ENCODE measurements at regions not wholly inside any gene's neighbourhood (a gene's known extent, or its start where the extent isn't known, plus 50 kb on each side); places are given as distances from the start of the nearest gene placed in this dataset.

DNA sequence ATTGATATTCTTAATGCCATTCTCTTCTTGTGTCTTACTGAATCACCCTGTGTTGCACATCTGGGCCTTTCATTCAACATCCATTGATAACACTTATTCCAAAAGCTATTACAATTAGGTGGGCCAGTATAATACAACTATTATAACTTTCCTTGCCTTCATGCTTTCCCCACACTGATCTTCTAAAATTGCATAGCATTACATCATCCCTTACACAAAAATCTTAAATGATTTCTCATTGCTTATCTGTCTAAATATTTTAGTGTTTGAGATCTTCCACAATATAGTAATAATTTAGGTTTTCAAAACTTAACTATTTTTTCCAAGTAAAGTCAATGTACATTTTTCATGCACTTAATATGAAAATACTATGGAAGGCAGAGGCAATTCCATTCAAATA lies 1634.1 kb downstream of the PLA2G4A start:
- POLR2A ChIA-PET: no interaction called here
- no peak overlapping the region for H3K27ac Mint-ChIP-seq
- H3K9me3 Mint-ChIP-seq: peaks cover 3 to 27% (median 6%) of the 10 kb centered on the region in 5 donors
- H3K27me3 ChIP-seq (ENCODE audit: insufficient read depth, low read length, poor library complexity, severe bottlenecking): no peaks in the 10 kb centered on the region
- no peaks in the 10 kb centered on the region for H3K4me1 Mint-ChIP-seq
- H3K36me3 ChIP-seq (ENCODE audit: insufficient read depth, low read length): no peaks in the 10 kb centered on the region
- H3K36me3 Mint-ChIP-seq: no peaks in the 10 kb centered on the region
- H3K4me1 ChIP-seq (ENCODE audit: insufficient read depth, low read length): no peaks in the 10 kb centered on the region
- H3K27ac ChIP-seq (ENCODE audit: low read depth, low read length): no peak overlapping the region
- H3K4me3 ChIP-seq (ENCODE audit: low read length): no peak overlapping the region
- no peaks in the 10 kb centered on the region for H3K27me3 Mint-ChIP-seq
- no peak overlapping the region for H3K4me3 Mint-ChIP-seq
- DNase-seq: no peak
- no peaks in the 10 kb centered on the region for H3K9me3 ChIP-seq (ENCODE audit: low read length)
- CTCF ChIA-PET: no interaction called here

DNA sequence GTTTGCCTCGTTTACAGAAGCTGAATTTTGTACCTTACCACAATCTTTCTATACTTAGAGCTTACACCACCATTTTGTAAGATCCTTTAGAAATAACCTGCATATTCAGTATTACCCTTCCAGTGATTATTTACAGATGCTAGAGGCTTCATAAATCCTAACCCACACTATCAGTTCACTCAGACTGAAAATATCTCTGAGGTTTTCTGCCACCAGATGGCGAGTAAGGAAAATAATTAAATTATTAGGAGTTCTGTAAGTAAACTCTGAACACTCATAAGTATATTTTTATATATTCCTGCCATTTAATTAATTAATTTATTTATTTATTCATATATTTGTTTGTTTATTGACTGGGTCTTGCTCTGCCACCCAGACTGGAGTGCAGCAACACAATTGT lies 1635.2 kb downstream of the PLA2G4A start:
- H3K36me3 Mint-ChIP-seq: no peaks in the 10 kb centered on the region
- H3K4me3 Mint-ChIP-seq: no peak overlapping the region
- no peak overlapping the region for H3K4me3 ChIP-seq (ENCODE audit: low read length)
- ChIA-PET POLR2A (no interaction called here), CTCF (no interaction called here)
- H3K27ac ChIP-seq (ENCODE audit: low read depth, low read length): no peak overlapping the region
- H3K4me1 ChIP-seq (ENCODE audit: insufficient read depth, low read length): no peaks in the 10 kb centered on the region
- no peak overlapping the region for H3K27ac Mint-ChIP-seq
- no peaks in the 10 kb centered on the region for H3K27me3 Mint-ChIP-seq
- H3K9me3 ChIP-seq (ENCODE audit: low read length): no peaks in the 10 kb centered on the region
- H3K36me3 ChIP-seq (ENCODE audit: insufficient read depth, low read length): no peaks in the 10 kb centered on the region
- no peaks in the 10 kb centered on the region for H3K27me3 ChIP-seq (ENCODE audit: insufficient read depth, low read length, poor library complexity, severe bottlenecking)
- H3K4me1 Mint-ChIP-seq: no peaks in the 10 kb centered on the region
- DNase-seq: no peak
- H3K9me3 Mint-ChIP-seq: peaks cover 2 to 34% (median 5%) of the 10 kb centered on the region in 5 donors

DNA sequence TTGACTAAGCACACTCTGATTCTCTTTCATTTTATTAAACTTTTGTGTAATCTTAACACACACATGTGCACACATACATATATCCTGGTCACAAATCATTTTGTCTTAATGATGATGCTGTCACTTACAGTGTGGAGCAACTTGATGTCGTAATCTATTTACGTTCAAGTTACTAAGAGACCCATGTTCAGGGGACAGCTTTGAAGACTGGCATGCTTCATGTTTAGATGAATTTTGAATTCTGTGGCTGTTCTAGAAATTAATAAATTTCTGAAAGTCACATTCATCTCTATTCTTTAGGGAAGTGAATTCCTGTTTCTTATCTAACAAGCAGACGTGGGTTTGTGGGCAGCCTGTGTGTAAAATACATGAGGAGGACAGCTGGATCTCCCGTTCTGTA lies 1637.8 kb downstream of the PLA2G4A start:
- ChIA-PET CTCF (no interaction called here), POLR2A (no interaction called here)
- Mint-ChIP-seq H3K27me3 (no peaks in the 10 kb centered on the region), H3K9me3 (peaks cover 0 to 28% (median 3%) of the 10 kb centered on the region in 5 donors), H3K27ac (no peak overlapping the region), H3K4me3 (no peak overlapping the region), H3K36me3 (no peaks in the 10 kb centered on the region), H3K4me1 (no peaks in the 10 kb centered on the region)
- H3K27me3 ChIP-seq (ENCODE audit: insufficient read depth, low read length, poor library complexity, severe bottlenecking): no peaks in the 10 kb centered on the region
- no peak overlapping the region for H3K27ac ChIP-seq (ENCODE audit: low read depth, low read length)
- H3K4me1 ChIP-seq (ENCODE audit: insufficient read depth, low read length): no peaks in the 10 kb centered on the region
- no peak overlapping the region for H3K4me3 ChIP-seq (ENCODE audit: low read length)
- H3K9me3 ChIP-seq (ENCODE audit: low read length): no peaks in the 10 kb centered on the region
- no peak for DNase-seq
- no peaks in the 10 kb centered on the region for H3K36me3 ChIP-seq (ENCODE audit: insufficient read depth, low read length)

DNA sequence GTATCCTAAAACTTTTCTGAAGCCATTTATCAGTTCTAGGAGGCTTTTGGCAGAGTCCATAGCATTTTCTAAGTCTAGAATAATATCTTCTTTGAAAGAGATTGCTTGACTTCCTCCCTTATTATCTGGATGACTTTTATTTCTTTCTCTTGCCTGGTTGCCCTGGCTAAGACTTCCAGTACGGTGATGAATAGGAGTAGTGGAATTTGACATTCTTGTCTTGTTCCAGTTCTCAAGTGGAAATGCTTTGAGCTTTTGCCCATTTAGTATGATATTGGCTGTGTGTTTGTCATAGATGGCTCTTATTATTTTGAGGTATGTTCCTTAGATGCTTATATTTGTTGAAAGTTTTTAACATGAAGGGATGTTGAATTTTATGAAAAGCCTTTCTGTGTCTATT lies 1647.9 kb downstream of the PLA2G4A start:
- POLR2A ChIA-PET: no interaction called here
- H3K27me3 Mint-ChIP-seq: no peaks in the 10 kb centered on the region

DNA sequence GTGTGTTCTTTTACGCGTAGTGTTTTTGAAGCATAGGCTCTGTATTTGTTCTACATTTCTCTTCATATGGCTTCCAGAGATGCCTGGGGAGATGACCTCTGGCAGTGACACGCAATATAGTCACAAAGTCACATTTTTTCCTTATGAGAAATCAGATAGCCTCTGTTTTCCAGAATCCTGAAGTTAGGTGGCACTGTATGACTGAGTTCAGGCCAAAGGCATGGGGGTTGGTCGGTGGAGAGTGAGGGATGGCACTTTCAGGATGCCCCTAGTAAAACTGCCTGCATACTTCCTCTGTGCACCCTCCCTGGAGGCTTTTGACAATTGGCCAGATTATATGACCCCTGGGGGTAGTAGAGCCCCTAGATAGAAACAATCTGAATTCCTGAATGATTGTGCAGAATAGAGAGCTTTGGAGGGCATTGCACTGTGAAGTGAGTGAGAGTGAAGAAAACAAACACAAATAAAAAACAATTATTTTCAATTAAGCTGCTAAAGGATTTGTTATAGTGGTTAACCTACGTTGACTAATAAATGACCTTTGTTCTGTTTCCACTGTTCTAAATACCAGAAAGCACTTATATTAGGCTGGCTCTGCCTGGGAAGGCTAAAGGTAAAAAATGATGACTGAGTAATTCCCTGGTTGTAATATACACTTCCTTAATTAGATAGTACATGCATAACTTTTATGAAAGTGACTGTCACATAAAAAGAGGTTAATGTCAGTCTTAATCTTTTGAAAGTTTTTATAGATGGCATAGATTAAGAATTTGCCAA lies 1660.8 kb downstream of the PLA2G4A start:
- ChIA-PET CTCF (no interaction called here), POLR2A (no interaction called here)
- Mint-ChIP-seq H3K27me3 (no peaks in the 10 kb centered on the region), H3K9me3 (peaks cover 0 to 20% (median 6%) of the 10 kb centered on the region in 5 donors), H3K4me1 (no peaks in the 10 kb centered on the region), H3K4me3 (no peak overlapping the region), H3K36me3 (no peaks in the 10 kb centered on the region), H3K27ac (no peak overlapping the region)
- no peaks in the 10 kb centered on the region for H3K9me3 ChIP-seq (ENCODE audit: low read length)
- no peak for DNase-seq
- H3K4me1 ChIP-seq (ENCODE audit: insufficient read depth, low read length): no peaks in the 10 kb centered on the region
- no peaks in the 10 kb centered on the region for H3K36me3 ChIP-seq (ENCODE audit: insufficient read depth, low read length)
- no peak overlapping the region for H3K4me3 ChIP-seq (ENCODE audit: low read length)
- H3K27ac ChIP-seq (ENCODE audit: low read depth, low read length): no peak overlapping the region
- H3K27me3 ChIP-seq (ENCODE audit: insufficient read depth, low read length, poor library complexity, severe bottlenecking): no peaks in the 10 kb centered on the region

More for the DNA sequence above, 1647.9 kb downstream of the PLA2G4A start:
- Histone ChIP-seq H3K36me3 (ENCODE audit: insufficient read depth, low read length) (no peaks in the 10 kb centered on the region), H3K9me3 (ENCODE audit: low read length) (no peaks in the 10 kb centered on the region), H3K4me3 (ENCODE audit: low read length) (no peak overlapping the region), H3K4me1 (ENCODE audit: insufficient read depth, low read length) (no peaks in the 10 kb centered on the region), H3K27ac (ENCODE audit: low read depth, low read length) (no peak overlapping the region), H3K27me3 (ENCODE audit: insufficient read depth, low read length, poor library complexity, severe bottlenecking) (no peaks in the 10 kb centered on the region)
- Mint-ChIP-seq H3K4me1 (no peaks in the 10 kb centered on the region), H3K4me3 (no peak overlapping the region), H3K36me3 (no peaks in the 10 kb centered on the region), H3K9me3 (peaks cover 6 to 43% (median 12%) of the 10 kb centered on the region in 5 donors), H3K27ac (no peak overlapping the region)
- CTCF ChIA-PET: no interaction called here
- DNase-seq: no peak

DNA sequence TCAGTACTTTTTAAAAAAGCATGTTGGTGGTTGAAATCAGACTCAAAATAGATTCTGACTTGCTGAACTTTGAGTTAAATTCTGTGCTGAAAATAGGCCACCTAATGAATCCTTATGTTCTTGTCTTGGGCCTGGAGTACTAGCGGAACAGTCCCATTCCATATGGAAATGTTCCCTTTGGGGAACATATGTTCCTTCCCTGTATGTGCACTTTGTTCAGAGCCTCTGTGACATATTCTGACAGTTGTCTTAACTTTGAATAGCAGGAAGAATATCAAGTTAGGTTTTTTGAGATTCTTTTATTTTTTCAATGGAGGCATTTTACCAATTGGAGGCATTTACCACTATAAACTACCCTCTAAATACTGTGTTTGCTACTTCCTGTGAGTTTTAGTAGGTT lies 1667.8 kb downstream of the PLA2G4A start:
- no peaks in the 10 kb centered on the region for H3K36me3 Mint-ChIP-seq
- ChIA-PET CTCF (no interaction called here), POLR2A (no interaction called here)
- no peak overlapping the region for H3K4me3 Mint-ChIP-seq
- no peak overlapping the region for H3K27ac Mint-ChIP-seq
- no peaks in the 10 kb centered on the region for H3K27me3 Mint-ChIP-seq
- no peaks in the 10 kb centered on the region for H3K4me1 Mint-ChIP-seq
- peaks cover 4 to 38% (median 19%) of the 10 kb centered on the region in 5 donors for H3K9me3 Mint-ChIP-seq
- H3K4me3 ChIP-seq (ENCODE audit: low read length): no peak overlapping the region
- no peaks in the 10 kb centered on the region for H3K36me3 ChIP-seq (ENCODE audit: insufficient read depth, low read length)
- no peak for DNase-seq
- no peaks in the 10 kb centered on the region for H3K9me3 ChIP-seq (ENCODE audit: low read length)
- no peaks in the 10 kb centered on the region for H3K4me1 ChIP-seq (ENCODE audit: insufficient read depth, low read length)
- H3K27me3 ChIP-seq (ENCODE audit: insufficient read depth, low read length, poor library complexity, severe bottlenecking): no peaks in the 10 kb centered on the region
- no peak overlapping the region for H3K27ac ChIP-seq (ENCODE audit: low read depth, low read length)

DNA sequence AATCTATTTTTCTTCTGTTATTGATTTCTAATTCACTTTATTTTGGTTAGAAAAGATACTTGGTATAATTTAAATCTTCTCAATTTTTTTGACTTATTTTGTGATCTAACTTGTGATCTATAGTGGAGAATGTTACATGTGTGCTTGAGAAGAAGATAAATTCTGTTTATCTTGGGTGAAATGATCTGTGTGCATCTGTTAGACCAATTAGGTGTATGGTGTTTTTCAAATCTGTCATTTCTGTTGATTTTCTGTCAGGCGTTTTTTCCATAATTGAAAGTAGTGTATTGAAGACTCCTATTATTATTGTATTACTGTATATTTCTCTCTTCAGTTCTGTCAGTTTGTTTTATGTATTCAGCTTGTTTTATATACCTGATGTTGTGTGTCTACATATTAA lies 1668.3 kb downstream of the PLA2G4A start:
- Mint-ChIP-seq H3K36me3 (no peaks in the 10 kb centered on the region), H3K4me3 (no peak overlapping the region), H3K4me1 (no peaks in the 10 kb centered on the region), H3K9me3 (peaks cover 4 to 38% (median 16%) of the 10 kb centered on the region in 5 donors), H3K27ac (no peak overlapping the region), H3K27me3 (no peaks in the 10 kb centered on the region)
- no peak for DNase-seq
- Histone ChIP-seq H3K4me3 (ENCODE audit: low read length) (no peak overlapping the region), H3K4me1 (ENCODE audit: insufficient read depth, low read length) (no peaks in the 10 kb centered on the region), H3K36me3 (ENCODE audit: insufficient read depth, low read length) (no peaks in the 10 kb centered on the region), H3K9me3 (ENCODE audit: low read length) (no peaks in the 10 kb centered on the region), H3K27ac (ENCODE audit: low read depth, low read length) (no peak overlapping the region), H3K27me3 (ENCODE audit: insufficient read depth, low read length, poor library complexity, severe bottlenecking) (no peaks in the 10 kb centered on the region)
- CTCF ChIA-PET: no interaction called here
- POLR2A ChIA-PET: no interaction called here

DNA sequence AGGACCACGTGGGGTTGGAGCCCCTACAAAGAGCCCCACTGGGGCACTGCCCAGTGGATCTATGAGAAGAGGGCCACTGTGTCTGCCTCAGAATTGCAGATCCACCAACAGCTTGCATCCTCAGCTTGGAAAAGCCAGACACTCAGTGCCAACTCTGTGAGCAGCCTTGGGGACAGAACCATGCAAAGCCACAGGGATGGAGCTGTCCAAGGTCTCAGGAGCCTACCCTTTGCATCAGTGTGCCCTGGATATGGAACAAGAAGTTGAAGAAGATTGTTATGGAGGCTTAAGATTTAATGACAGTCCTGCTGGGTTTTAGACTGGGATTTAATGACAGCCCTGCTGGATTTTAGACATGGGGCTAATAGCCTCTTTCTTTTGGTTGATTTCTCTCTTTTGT lies 1670.9 kb downstream of the PLA2G4A start:
- H3K27ac Mint-ChIP-seq: no peak overlapping the region
- H3K9me3 Mint-ChIP-seq: peaks cover 6 to 38% (median 13%) of the 10 kb centered on the region in 5 donors
- CTCF ChIA-PET: no interaction called here
- no peaks in the 10 kb centered on the region for H3K27me3 Mint-ChIP-seq
- H3K9me3 ChIP-seq (ENCODE audit: low read length): no peaks in the 10 kb centered on the region
- no peaks in the 10 kb centered on the region for H3K4me1 Mint-ChIP-seq
- no peak for DNase-seq
- H3K36me3 Mint-ChIP-seq: no peaks in the 10 kb centered on the region
- no peak overlapping the region for H3K27ac ChIP-seq (ENCODE audit: low read depth, low read length)
- H3K4me3 Mint-ChIP-seq: no peak overlapping the region
- no peaks in the 10 kb centered on the region for H3K4me1 ChIP-seq (ENCODE audit: insufficient read depth, low read length)
- no peak overlapping the region for H3K4me3 ChIP-seq (ENCODE audit: low read length)
- POLR2A ChIA-PET: no interaction called here
- H3K36me3 ChIP-seq (ENCODE audit: insufficient read depth, low read length): no peaks in the 10 kb centered on the region
- H3K27me3 ChIP-seq (ENCODE audit: insufficient read depth, low read length, poor library complexity, severe bottlenecking): no peaks in the 10 kb centered on the region
